CD8-positive, alpha-beta memory T cell (primary cell): ENCODE measurements at regions not wholly inside any gene's neighbourhood (a gene's known extent, or its start where the extent isn't known, plus 50 kb on each side); places are given as distances from the start of the nearest gene placed in this dataset.

Source experiments
- CTCF ChIA-PET: fragments of 350-600 bp; sonication (Branson Sonifier 250); formaldehyde crosslinking; loops from one replicate; lab custom pipeline; 2021; ENCODE audit warnings: antibody characterized with exemption; lab: Charles Lee
- POLR2A ChIA-PET: fragments of 350-600 bp; sonication (Branson Sonifier 250); formaldehyde crosslinking; loops from one replicate; lab custom pipeline; 2021; ENCODE audit warnings: antibody characterized with exemption; lab: Charles Lee
- DNase-seq, 5 donors: peaks; one replicate each; pipeline versions ENCODE4 v3.0.0 to v3.0.0-alpha.2; 2020 to 2022; ENCODE audit warnings: mixed read lengths in 1 of 5
- H3K27ac ChIP-seq: one replicate; pipeline ENCODE4 v1.7.0; 2013; ENCODE audit warnings: low read depth, mild to moderate bottlenecking, low read length, moderate library complexity
- H3K27me3 ChIP-seq: 2 replicates; pipeline ENCODE4 v1.7.0; 2013; ENCODE audit warnings: low read length, mild to moderate bottlenecking; ENCODE audit not compliant: insufficient read depth, poor library complexity, severe bottlenecking
- H3K36me3 ChIP-seq: 2 replicates; pipeline ENCODE4 v1.7.0; 2013; ENCODE audit warnings: mild to moderate bottlenecking, low read length, moderate library complexity; ENCODE audit not compliant: insufficient read depth
- H3K4me1 ChIP-seq: 2 replicates; pipeline ENCODE4 v1.7.0; 2013; ENCODE audit warnings: mild to moderate bottlenecking, low read length, moderate library complexity; ENCODE audit not compliant: insufficient read depth
- H3K4me3 ChIP-seq: 2 replicates; pipeline ENCODE4 v1.7.0; 2013; ENCODE audit warnings: mild to moderate bottlenecking, low read length
- H3K9me3 ChIP-seq: 2 replicates; pipeline ENCODE4 v1.7.0; 2013; ENCODE audit warnings: mild to moderate bottlenecking, low read length
- H3K27ac Mint-ChIP-seq, 8 donors: one replicate each; pipeline ENCODE4 v1.8.0; 2020 to 2021; ENCODE audit warnings: mixed read lengths in 8 of 8, mild to moderate bottlenecking in 6 of 8, inconsistent platforms in 3 of 8, moderate library complexity in 3 of 8
- H3K27me3 Mint-ChIP-seq, 2 donors: one replicate each; pipeline ENCODE4 v1.8.0; 2020 to 2021; ENCODE audit warnings: mixed read lengths in 2 of 2, mild to moderate bottlenecking in 1 of 2, moderate library complexity in 1 of 2
- H3K36me3 Mint-ChIP-seq, 3 donors: one replicate each; pipeline ENCODE4 v1.8.0; 2020 to 2021; ENCODE audit warnings: mixed read lengths in 3 of 3, inconsistent platforms in 1 of 3, mild to moderate bottlenecking in 1 of 3
- H3K4me1 Mint-ChIP-seq, 3 donors: one replicate each; pipeline ENCODE4 v1.8.0; 2020 to 2021; ENCODE audit warnings: mixed read lengths in 3 of 3, inconsistent platforms in 1 of 3, mild to moderate bottlenecking in 1 of 3
- H3K4me3 Mint-ChIP-seq, 7 donors: one replicate each; pipeline ENCODE4 v1.8.0; 2020 to 2021; ENCODE audit warnings: mixed read lengths in 7 of 7, mild to moderate bottlenecking in 6 of 7, moderate library complexity in 4 of 7, inconsistent platforms in 2 of 7
- H3K9me3 Mint-ChIP-seq, 5 donors: one replicate each; pipeline ENCODE4 v1.8.0; 2020 to 2022; ENCODE audit warnings: mixed read lengths in 5 of 5, mild to moderate bottlenecking in 3 of 5, moderate library complexity in 2 of 5, inconsistent platforms in 1 of 5

DNA sequence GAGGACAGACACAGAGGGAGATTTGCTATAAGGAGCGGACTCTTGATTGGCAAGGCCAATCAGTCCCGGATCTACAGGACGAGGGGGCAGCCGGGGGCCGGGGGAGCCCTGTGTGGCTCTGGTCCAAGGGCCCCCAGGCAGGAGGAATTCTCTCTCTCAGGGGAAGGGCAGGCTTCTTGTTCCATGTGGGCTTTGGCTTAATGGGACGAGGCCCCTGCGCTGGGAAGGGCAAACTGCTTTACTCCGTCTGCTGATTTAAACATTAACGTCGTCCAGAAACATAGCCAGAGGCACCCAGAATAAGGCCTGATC is 75.9 kb downstream of the TMEM18 start:
- Mint-ChIP-seq H3K27ac (no peak overlapping the region), H3K27me3 (peaks cover 0 to 6% of the 10 kb centered on the region in 2 donors), H3K9me3 (peaks cover 0 to 2% (median 0%) of the 10 kb centered on the region in 5 donors), H3K4me1 (no peaks in the 10 kb centered on the region), H3K36me3 (no peaks in the 10 kb centered on the region), H3K4me3 (no peak overlapping the region)
- DNase-seq: no peak
- no peaks in the 10 kb centered on the region for H3K9me3 ChIP-seq
- no peaks in the 10 kb centered on the region for H3K27me3 ChIP-seq
- no peak overlapping the region for H3K27ac ChIP-seq
- H3K36me3 ChIP-seq: no peaks in the 10 kb centered on the region
- CTCF ChIA-PET: no interaction called here
- no peaks in the 10 kb centered on the region for H3K4me1 ChIP-seq
- POLR2A ChIA-PET: no interaction called here
- H3K4me3 ChIP-seq: no peak overlapping the region

DNA sequence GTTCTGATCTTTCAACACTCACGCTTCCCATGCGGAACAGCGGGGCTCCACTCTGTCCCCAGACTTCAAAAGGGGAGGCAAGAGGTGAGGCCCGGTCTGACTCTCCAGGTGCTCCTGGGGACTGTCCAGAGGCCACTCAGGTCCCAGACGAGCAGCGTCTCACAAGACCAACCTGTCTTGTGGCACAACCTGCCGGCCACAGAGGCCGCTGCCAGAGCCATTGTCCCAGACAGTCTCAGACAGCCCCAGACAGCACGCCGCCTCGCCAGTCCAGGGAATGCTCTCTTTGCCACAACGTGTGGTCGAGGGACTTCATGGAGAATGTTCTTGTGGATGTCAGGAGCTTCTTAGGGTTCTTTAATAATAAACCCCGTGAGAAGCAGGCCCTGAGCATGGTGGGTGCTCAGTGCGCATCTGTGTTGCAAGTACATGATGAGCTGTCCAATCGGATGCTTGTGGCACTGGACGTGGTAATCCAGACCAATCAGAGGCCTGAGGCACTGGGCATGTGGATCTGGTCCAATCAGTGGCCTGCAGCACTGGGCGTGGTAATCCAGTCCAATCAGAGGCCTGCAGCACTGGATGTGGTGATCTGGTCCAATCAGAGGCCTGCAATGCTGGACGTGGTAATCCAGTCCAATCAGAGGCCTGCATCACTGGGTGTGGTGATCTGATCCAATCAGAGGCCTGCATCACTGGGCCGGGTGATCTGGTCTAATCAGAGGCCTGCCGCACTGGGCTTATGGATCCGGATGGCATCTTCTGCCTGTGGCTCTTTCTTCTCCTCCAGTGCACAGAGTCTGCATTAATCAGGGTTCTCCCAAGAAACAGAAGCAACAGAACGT is 76.4 kb downstream of the TMEM18 start:
- ChIA-PET CTCF (no interaction called here), POLR2A (no interaction called here)
- Mint-ChIP-seq H3K9me3 (peaks cover 0 to 2% (median 0%) of the 10 kb centered on the region in 5 donors), H3K36me3 (no peaks in the 10 kb centered on the region), H3K27me3 (peaks cover 0 to 6% of the 10 kb centered on the region in 2 donors), H3K27ac (no peak overlapping the region), H3K4me3 (no peak overlapping the region), H3K4me1 (no peaks in the 10 kb centered on the region)
- H3K4me1 ChIP-seq: no peaks in the 10 kb centered on the region
- no peak for DNase-seq
- no peaks in the 10 kb centered on the region for H3K27me3 ChIP-seq
- no peak overlapping the region for H3K4me3 ChIP-seq
- H3K36me3 ChIP-seq: no peaks in the 10 kb centered on the region
- no peaks in the 10 kb centered on the region for H3K9me3 ChIP-seq
- H3K27ac ChIP-seq: no peak overlapping the region

DNA sequence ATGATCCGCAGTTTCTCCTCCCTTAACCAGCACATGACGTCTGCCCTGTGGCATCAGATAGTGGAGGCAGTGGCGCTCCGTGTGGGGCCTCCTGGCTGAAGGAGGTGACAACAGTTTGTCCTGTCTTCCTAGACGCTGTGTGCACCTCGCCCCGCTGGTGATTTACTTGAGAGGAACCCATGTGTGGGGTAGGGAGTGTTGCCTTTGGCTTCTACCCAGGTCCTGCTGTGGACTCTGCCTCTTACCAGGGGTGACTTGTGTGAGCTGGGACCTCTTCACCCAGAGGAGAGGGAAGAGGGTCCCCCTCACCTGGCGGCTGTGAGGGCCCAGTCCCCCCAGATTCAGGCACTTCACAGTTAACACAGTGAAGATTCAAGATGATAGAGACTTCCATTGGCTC is 77.6 kb downstream of the TMEM18 start:
- Histone ChIP-seq H3K9me3 (no peaks in the 10 kb centered on the region), H3K27ac (no peak overlapping the region), H3K27me3 (no peaks in the 10 kb centered on the region), H3K4me1 (no peaks in the 10 kb centered on the region), H3K4me3 (no peak overlapping the region), H3K36me3 (no peaks in the 10 kb centered on the region)
- no peaks in the 10 kb centered on the region for H3K4me1 Mint-ChIP-seq
- H3K36me3 Mint-ChIP-seq: no peaks in the 10 kb centered on the region
- no peak for DNase-seq
- ChIA-PET CTCF (no interaction called here), POLR2A (no interaction called here)
- H3K4me3 Mint-ChIP-seq: no peak overlapping the region
- H3K27me3 Mint-ChIP-seq: peaks cover 0 to 6% of the 10 kb centered on the region in 2 donors
- peaks cover 0 to 2% (median 0%) of the 10 kb centered on the region in 5 donors for H3K9me3 Mint-ChIP-seq
- no peak overlapping the region for H3K27ac Mint-ChIP-seq

DNA sequence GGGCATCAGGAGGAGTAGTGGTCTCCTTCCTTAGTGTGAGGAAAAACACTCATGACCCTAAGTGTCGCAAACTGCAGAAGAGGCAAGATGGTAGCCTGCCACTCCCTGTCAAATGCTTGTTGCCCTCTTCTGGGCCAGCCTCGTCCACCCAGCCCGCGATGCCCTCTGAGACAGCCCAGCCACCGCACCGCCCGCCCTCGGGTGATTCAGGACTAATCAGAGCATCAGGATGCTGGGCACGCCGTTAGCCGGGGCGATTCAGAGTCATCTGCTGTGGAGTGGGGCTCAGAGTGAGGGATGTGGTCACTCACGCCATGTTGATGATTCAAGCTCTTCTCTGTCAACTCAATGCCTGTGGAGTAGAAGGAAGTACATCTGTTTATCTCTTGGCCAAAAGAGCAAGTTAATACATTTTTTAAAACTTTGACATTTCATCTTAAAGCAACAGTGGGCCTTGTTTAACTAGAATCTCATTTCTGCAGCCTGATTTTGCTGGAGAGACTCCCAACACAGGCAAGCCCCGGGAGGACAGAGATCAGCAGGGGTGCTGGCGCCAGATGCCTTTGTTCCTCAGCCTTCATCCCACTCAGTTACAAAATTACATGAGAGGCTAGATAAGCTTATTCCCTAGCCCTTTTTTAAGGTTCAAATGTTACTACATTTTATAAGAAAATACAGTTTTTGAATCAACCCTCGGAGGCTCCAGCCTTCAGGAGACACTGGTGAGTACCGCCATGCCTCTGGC is 79.0 kb downstream of the TMEM18 start:
- Mint-ChIP-seq H3K36me3 (no peaks in the 10 kb centered on the region), H3K4me1 (no peaks in the 10 kb centered on the region)

DNA sequence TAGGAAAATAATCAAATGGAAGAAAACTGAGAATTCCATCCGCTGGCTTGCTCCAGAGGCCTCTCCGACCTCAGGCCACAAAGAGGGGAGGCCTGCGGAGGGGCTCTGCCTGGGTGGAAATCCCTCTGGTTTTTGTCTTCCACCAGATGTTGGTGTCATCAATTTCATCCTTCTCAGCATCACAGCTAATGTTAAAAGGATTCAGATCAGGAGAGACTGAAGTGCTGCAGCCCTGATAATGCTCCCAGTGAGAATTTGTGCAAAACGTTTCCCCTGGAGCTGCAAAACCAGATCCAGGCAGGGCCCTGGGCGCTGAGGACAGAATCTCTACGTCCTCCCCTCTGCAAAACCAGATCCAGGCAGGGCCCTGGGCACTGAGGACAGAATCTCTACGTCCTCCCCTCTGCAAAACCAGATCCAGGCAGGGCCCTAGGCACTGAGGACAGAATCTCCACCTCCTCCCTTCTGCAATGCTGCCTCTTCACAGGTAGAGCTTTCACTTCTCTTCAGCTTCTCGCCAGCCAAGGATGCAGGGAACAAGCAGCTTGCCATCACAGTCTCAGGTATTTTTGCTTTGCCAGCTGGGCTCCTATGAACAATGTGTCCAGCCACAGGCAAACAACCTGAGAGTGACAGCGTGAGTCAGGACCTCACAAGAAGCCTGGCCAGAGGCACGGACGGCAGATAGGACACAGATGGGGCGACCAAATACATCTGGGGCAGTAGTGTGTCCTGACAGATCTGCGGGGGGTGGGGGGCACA is 81.2 kb downstream of the TMEM18 start:
- DNase-seq: no peak
- Histone ChIP-seq H3K27ac (no peak overlapping the region), H3K9me3 (no peaks in the 10 kb centered on the region), H3K4me1 (no peaks in the 10 kb centered on the region), H3K36me3 (no peaks in the 10 kb centered on the region), H3K4me3 (no peak overlapping the region), H3K27me3 (no peaks in the 10 kb centered on the region)
- H3K27me3 Mint-ChIP-seq: peaks cover 3 to 14% of the 10 kb centered on the region in 2 donors
- H3K27ac Mint-ChIP-seq: no peak overlapping the region
- no peaks in the 10 kb centered on the region for H3K9me3 Mint-ChIP-seq
- CTCF ChIA-PET: no interaction called here
- no peaks in the 10 kb centered on the region for H3K36me3 Mint-ChIP-seq
- no peaks in the 10 kb centered on the region for H3K4me1 Mint-ChIP-seq
- POLR2A ChIA-PET: no interaction called here
- H3K4me3 Mint-ChIP-seq: no peak overlapping the region

More for the DNA sequence above, 79.0 kb downstream of the TMEM18 start:
- ChIA-PET POLR2A (no interaction called here), CTCF (no interaction called here)
- Mint-ChIP-seq H3K4me3 (no peak overlapping the region), H3K27me3 (peaks cover 0 to 6% of the 10 kb centered on the region in 2 donors), H3K9me3 (no peaks in the 10 kb centered on the region), H3K27ac (peak overlapping the region in 2 of 8 donors; percentile 7 to 57)
- Histone ChIP-seq H3K27ac (no peak overlapping the region), H3K27me3 (no peaks in the 10 kb centered on the region), H3K36me3 (no peaks in the 10 kb centered on the region), H3K4me1 (no peaks in the 10 kb centered on the region), H3K9me3 (no peaks in the 10 kb centered on the region), H3K4me3 (no peak overlapping the region)
- DNase-seq: no peak

DNA sequence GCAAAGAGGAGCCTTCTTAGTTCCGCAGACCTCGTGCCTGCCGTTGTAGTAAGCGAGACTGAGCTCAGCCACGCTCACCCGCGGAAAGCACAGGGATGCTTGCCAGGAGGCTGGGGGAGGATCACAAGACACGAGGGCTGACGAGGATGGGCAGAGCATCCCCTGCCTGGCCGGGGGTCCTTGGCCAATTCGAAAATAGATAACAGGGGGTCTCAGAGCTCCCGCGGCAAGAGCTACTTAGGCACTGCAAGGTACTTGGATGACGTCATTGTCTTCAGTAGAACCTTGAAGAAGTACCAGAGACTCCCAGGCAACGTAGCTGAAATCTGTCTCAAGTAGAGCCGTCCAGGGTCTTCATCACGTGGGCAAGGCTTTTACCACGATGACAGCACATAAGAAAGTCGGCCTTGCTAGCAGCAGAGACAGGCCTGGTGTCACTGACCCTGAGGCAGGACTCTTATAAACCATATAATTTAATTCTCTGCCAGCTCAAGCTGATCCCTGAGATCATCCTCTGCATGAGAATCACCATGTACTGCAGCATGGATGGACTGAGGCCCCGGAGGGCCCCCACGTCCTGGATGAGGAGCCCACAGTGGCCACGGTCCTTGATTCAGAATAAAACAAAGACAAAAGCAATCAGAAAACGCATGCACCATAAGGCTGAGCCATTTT is 81.9 kb downstream of the TMEM18 start:
- Mint-ChIP-seq H3K4me3 (no peak overlapping the region), H3K27ac (no peak overlapping the region), H3K36me3 (no peaks in the 10 kb centered on the region), H3K27me3 (peaks cover 6 to 15% of the 10 kb centered on the region in 2 donors), H3K9me3 (no peaks in the 10 kb centered on the region), H3K4me1 (no peaks in the 10 kb centered on the region)
- H3K4me1 ChIP-seq: no peaks in the 10 kb centered on the region
- no peaks in the 10 kb centered on the region for H3K36me3 ChIP-seq
- H3K4me3 ChIP-seq: no peak overlapping the region
- ChIA-PET POLR2A (no interaction called here), CTCF (no interaction called here)
- no peaks in the 10 kb centered on the region for H3K27me3 ChIP-seq
- no peak overlapping the region for H3K27ac ChIP-seq
- H3K9me3 ChIP-seq: no peaks in the 10 kb centered on the region
- no peak for DNase-seq

DNA sequence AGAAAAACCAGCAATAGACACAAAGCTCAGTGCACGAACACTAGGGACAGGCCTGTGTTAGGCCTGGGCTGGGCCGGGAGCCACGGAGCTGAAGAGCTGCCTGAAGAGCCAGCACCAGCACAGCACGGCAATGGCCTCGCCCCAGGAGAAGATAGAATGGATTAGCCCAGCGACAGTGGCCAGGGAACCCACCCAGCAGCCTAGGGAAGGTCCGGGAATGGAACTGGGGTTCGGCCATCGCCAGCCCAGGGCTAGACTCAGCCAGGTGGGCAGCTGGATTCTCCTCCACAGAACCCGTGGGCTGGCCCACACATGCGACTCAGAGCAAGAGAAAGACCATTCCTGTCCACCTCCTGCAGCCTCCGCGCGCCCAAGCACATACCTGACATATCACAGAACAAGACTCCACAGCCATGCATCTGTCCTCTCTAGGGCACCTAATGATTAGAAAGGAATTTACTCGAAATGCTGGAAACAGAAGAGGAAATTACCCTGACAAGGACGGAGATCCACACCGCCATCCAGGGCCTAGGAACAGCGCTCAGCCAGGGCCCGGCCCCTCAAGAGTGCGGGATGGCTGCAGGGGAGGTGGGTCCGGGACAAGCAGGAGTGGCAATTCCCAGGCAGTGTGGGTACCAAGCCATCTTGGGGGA is 82.8 kb downstream of the TMEM18 start:
- no peaks in the 10 kb centered on the region for H3K4me1 ChIP-seq
- no peaks in the 10 kb centered on the region for H3K36me3 ChIP-seq
- Mint-ChIP-seq H3K4me1 (no peaks in the 10 kb centered on the region), H3K4me3 (no peak overlapping the region), H3K27ac (no peak overlapping the region), H3K9me3 (no peaks in the 10 kb centered on the region), H3K27me3 (peaks cover 9 to 17% of the 10 kb centered on the region in 2 donors), H3K36me3 (no peaks in the 10 kb centered on the region)
- DNase-seq: no peak
- no peak overlapping the region for H3K27ac ChIP-seq
- no peaks in the 10 kb centered on the region for H3K27me3 ChIP-seq
- no peaks in the 10 kb centered on the region for H3K9me3 ChIP-seq
- ChIA-PET POLR2A (no interaction called here), CTCF (no interaction called here)
- no peak overlapping the region for H3K4me3 ChIP-seq
